ENCODE measurements at regions not wholly inside any gene's neighbourhood (a gene's known extent, or its start where the extent isn't known, plus 50 kb on each side); places are given as distances from the start of the nearest gene placed in this dataset.

DNA sequence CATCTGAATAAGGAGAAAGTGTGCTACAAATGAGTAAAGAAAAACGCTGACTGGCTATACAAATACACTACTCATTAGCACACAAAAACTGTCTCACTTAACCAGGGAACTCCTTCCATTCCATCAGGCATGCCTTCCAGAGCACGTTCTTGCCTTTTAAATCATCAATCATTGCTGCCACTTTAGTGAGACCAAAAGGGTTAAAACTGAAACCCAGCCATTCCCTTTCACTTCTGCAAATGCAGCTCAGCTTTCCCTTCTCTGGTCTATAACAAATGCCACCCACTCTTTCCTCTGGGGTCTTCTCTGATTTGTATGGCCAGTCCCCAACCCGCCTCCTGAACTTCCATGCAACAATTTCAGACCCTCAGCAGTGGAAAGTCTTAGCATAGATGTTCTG is 231.5 kb downstream of the TRIML1 start:
- no TSS peak for BruUV-seq (replicated peaks)
- DNase-seq (ENCODE audit: low read depth, low spot score) (no peak), ATAC-seq (no peak)
- Histone ChIP-seq H3K36me3 (ENCODE audit: control insufficient read depth in 1 of 2, insufficient read depth in 2 of 2, low read length in 2 of 2) (no peaks in the 10 kb centered on the region), H3K27me3 (ENCODE audit: insufficient read depth, low read length) (no peaks in the 10 kb centered on the region), H3K9ac (ENCODE audit: low read length) (no peak overlapping the region), H3K79me2 (ENCODE audit: insufficient read depth, low read length) (no peaks in the 10 kb centered on the region), H3K9me3 (ENCODE audit: control insufficient read depth in 1 of 2, insufficient read depth in 1 of 2, low read depth in 1 of 2, low read length in 2 of 2) (no peaks in the 10 kb centered on the region), H3K4me1 (ENCODE audit: control insufficient read depth in 1 of 2, insufficient read depth in 2 of 2, low read length in 2 of 2) (peaks cover 10 to 15% of the 10 kb centered on the region in 2 experiments), H3K4me3 (replicated peaks in 1 of 2; ENCODE audit: low read depth in 1 of 2, low read length in 2 of 2) (no peak overlapping the region), H3K4me2 (ENCODE audit: low read length) (no peak overlapping the region), H3K27ac (ENCODE audit: low read depth, low read length) (no peak overlapping the region), H3K9me2 (ENCODE audit: insufficient read depth) (no peaks in the 10 kb centered on the region), H4K20me1 (ENCODE audit: insufficient read depth) (no peaks in the 10 kb centered on the region), H2AFZ (ENCODE audit: low read depth, low read length, poor library complexity, severe bottlenecking) (no peak overlapping the region)
- POLR2A ChIA-PET, result no interaction called here
- CTCF ChIA-PET, result no interaction called here
- intact Hi-C loops (cut with micrococcal nuclease), result no loop called here
- TF ChIP-seq SP1 (IDR thresholded peaks at IDR 0.05; ENCODE audit: low read depth) (no peak), JUND (IDR thresholded peaks at IDR 0.05) (no peak), TCF7L2 (IDR thresholded peaks at IDR 0.05; ENCODE audit: borderline replicate concordance, extremely low read depth, insufficient read depth, insufficient read length) (no peak), CEBPB (IDR thresholded peaks at IDR 0.05; ENCODE audit: low read depth) (no peak), YY1 (IDR thresholded peaks at IDR 0.05; ENCODE audit: extremely low read depth, insufficient replicate concordance, low read depth, low read length) (no peak), EZH2phosphoT487 (IDR thresholded peaks at IDR 0.05; ENCODE audit: borderline replicate concordance) (no peak), CBX3 (IDR thresholded peaks at IDR 0.05; ENCODE audit: low read depth) (no peak), ZNF274 (IDR thresholded peaks at IDR 0.05; ENCODE audit: low read depth, low read length) (no peak), REST (IDR thresholded peaks at IDR 0.05; ENCODE audit: low read depth) (no peak)
- TF ChIP-seq, protein P1, sequence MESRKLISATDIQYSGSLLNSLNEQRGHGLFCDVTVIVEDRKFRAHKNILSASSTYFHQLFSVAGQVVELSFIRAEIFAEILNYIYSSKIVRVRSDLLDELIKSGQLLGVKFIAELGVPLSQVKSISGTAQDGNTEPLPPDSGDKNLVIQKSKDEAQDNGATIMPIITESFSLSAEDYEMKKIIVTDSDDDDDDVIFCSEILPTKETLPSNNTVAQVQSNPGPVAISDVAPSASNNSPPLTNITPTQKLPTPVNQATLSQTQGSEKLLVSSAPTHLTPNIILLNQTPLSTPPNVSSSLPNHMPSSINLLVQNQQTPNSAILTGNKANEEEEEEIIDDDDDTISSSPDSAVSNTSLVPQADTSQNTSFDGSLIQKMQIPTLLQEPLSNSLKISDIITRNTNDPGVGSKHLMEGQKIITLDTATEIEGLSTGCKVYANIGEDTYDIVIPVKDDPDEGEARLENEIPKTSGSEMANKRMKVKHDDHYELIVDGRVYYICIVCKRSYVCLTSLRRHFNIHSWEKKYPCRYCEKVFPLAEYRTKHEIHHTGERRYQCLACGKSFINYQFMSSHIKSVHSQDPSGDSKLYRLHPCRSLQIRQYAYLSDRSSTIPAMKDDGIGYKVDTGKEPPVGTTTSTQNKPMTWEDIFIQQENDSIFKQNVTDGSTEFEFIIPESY (IDR thresholded peaks at IDR 0.05; ENCODE audit: extremely low read depth, insufficient replicate concordance, low read length), result no peak
- RAD21 ChIA-PET (ENCODE audit: low non-redundant PET in 1 of 2, low total read pairs in 2 of 2, uncharacterized antibody in 2 of 2, unreplicated experiment in 2 of 2), result no interaction called here
